Neural cell (in vitro differentiated cells): ENCODE measurements at regions not wholly inside any gene's neighbourhood (a gene's known extent, or its start where the extent isn't known, plus 50 kb on each side); places are given as distances from the start of the nearest gene placed in this dataset.
"Not testable (repeated sequence)": the region's sequence is repeated elsewhere in the genome, so short reads cannot be mapped to it uniquely, and the experiment has no call there.

Experiments used
- H2AFZ ChIP-seq: fragments of 200-600, 300-800 bp; sonication (generic), shearing (Covaris generic); 2 replicates; pipeline ENCODE4 v1.6.0; 2014; ENCODE audit warnings: low read depth, mild to moderate bottlenecking, antibody characterized with exemption, low read length, moderate library complexity
- H3F3A ChIP-seq: fragments of 200-600 bp; shearing (Covaris generic); 2 replicates; pipeline ENCODE4 v1.6.1; 2016; ENCODE audit warnings: mild to moderate bottlenecking, moderate library complexity, mixed read lengths, antibody characterized with exemption, low read length; ENCODE audit not compliant: insufficient read depth, poor library complexity, severe bottlenecking
- H3K27ac ChIP-seq: fragments of 200-600, 300-800 bp; sonication (generic), shearing (Covaris generic); 2 replicates; pipeline ENCODE4 v1.5.1; 2014; ENCODE audit warnings: mild to moderate bottlenecking, low read length, moderate library complexity
- H3K27me3 ChIP-seq: fragments of 300-800, 200-600 bp; sonication (generic), shearing (Covaris generic); 2 replicates; pipeline ENCODE4 v1.6.0; 2014; ENCODE audit warnings: mild to moderate bottlenecking, low read depth, low read length, moderate library complexity; ENCODE audit not compliant: insufficient read depth
- H3K36me3 ChIP-seq: fragments of 300-800, 200-600 bp; sonication (generic), shearing (Covaris generic); 2 replicates; pipeline ENCODE4 v1.5.1; 2014; ENCODE audit warnings: mild to moderate bottlenecking, antibody characterized with exemption, low read length, moderate library complexity; ENCODE audit not compliant: insufficient read depth
- H3K4me2 ChIP-seq: fragments of 300-800, 200-600 bp; sonication (generic), shearing (Covaris generic); 2 replicates; pipeline ENCODE4 v1.6.0; 2014; ENCODE audit warnings: mild to moderate bottlenecking, low read length
- H3K4me3 ChIP-seq: fragments of 300-800, 200-600 bp; sonication (generic), shearing (Covaris generic); 2 replicates; pipeline ENCODE4 v1.5.1; 2014; ENCODE audit warnings: mild to moderate bottlenecking, low read length, moderate library complexity
- H3K79me2 ChIP-seq: fragments of 200-600 bp; shearing (Covaris generic); replicated peaks from 2 replicates; pipeline ENCODE4 v1.6.0; 2014; ENCODE audit warnings: mild to moderate bottlenecking, low read length, moderate library complexity; ENCODE audit not compliant: insufficient read depth
- H3K9ac ChIP-seq: fragments of 300-800, 200-600 bp; sonication (generic), shearing (Covaris generic); 2 replicates; pipeline ENCODE4 v1.6.1; 2016; ENCODE audit warnings: mild to moderate bottlenecking, low read length, mixed read lengths
- H3K9me2 ChIP-seq: fragments of 200-600 bp; shearing (Covaris generic); 2 replicates; pipeline ENCODE4 v1.6.1; 2016; ENCODE audit warnings: mild to moderate bottlenecking, low read length, mixed read lengths; ENCODE audit not compliant: insufficient read depth
- H3K9me3 ChIP-seq: fragments of 200-600, 300-800 bp; sonication (generic), shearing (Covaris generic); 2 replicates; pipeline ENCODE4 v1.6.1; 2016; ENCODE audit warnings: mild to moderate bottlenecking, mixed run types, low read length, moderate library complexity, mixed read lengths
- H4K20me1 ChIP-seq: fragments of 200-600 bp; shearing (Covaris generic); 2 replicates; pipeline ENCODE4 v1.6.1; 2016; ENCODE audit warnings: mild to moderate bottlenecking, mixed run types; ENCODE audit not compliant: insufficient read depth
- CTCF ChIP-seq: fragments of 450-650 bp; IDR thresholded peaks from 2 replicates; pipeline ENCODE4 v1.5.1; 2014; ENCODE audit warnings: antibody characterized with exemption, mild to moderate bottlenecking, moderate library complexity; ENCODE audit not compliant: poor library complexity, severe bottlenecking
- EP300 ChIP-seq: fragments of 450-650 bp; conservative IDR thresholded peaks from 2 replicates; pipeline ENCODE4 v1.6.1; 2014; ENCODE audit warnings: antibody characterized with exemption, mild to moderate bottlenecking, moderate library complexity; ENCODE audit not compliant: poor library complexity, severe bottlenecking
- EZH2 ChIP-seq: fragments of 200-600, 300-800 bp; shearing (Covaris generic), sonication (generic); IDR thresholded peaks from 2 replicates; pipeline ENCODE4 v1.6.1; 2014; ENCODE audit warnings: antibody characterized with exemption, low read length, borderline replicate concordance, mild to moderate bottlenecking; ENCODE audit not compliant: insufficient read depth, poor library complexity, severe bottlenecking
- MXI1 ChIP-seq: fragments of 450-650 bp; conservative IDR thresholded peaks from 2 replicates; pipeline ENCODE4 v1.6.1; 2014; ENCODE audit warnings: antibody characterized with exemption, mild to moderate bottlenecking; ENCODE audit not compliant: poor library complexity, severe bottlenecking
- POLR2AphosphoS5 ChIP-seq: IDR thresholded peaks from 2 replicates; pipeline ENCODE4 v1.6.1; 2012
- RAD21 ChIP-seq: fragments of 450-650 bp; conservative IDR thresholded peaks from 2 replicates; pipeline ENCODE4 v1.6.1; 2014; ENCODE audit warnings: antibody characterized with exemption, mild to moderate bottlenecking, moderate library complexity
- REST ChIP-seq: IDR thresholded peaks from 2 replicates; pipeline ENCODE4 v1.6.1; 2012; ENCODE audit warnings: borderline replicate concordance
- SMC3 ChIP-seq: fragments of 450-650 bp; conservative IDR thresholded peaks from 2 replicates; pipeline ENCODE4 v1.6.1; 2014; ENCODE audit warnings: antibody characterized with exemption, mild to moderate bottlenecking, moderate library complexity; ENCODE audit not compliant: poor library complexity
- TAF1 ChIP-seq: IDR thresholded peaks from 2 replicates; pipeline ENCODE4 v1.6.1; 2012; ENCODE audit warnings: low read depth

- H3K9me3 ChIP-seq = no peaks in the 10 kb centered on the region
- H3K27ac ChIP-seq = no peak overlapping the region
- no peaks in the 10 kb centered on the region for H3K9me2 ChIP-seq
- no peaks in the 10 kb centered on the region for H4K20me1 ChIP-seq
- no peak overlapping the region for H3K9ac ChIP-seq
- no peaks in the 10 kb centered on the region for H3F3A ChIP-seq
- TF ChIP-seq REST = no peak
- TF ChIP-seq TAF1 = no peak
- no peak for TF ChIP-seq POLR2AphosphoS5
- TF ChIP-seq RAD21 = no peak
- TF ChIP-seq MXI1 = no peak
- no peak for TF ChIP-seq CTCF
- no peak for TF ChIP-seq SMC3
- TF ChIP-seq EZH2 = no peak
- no peak for TF ChIP-seq EP300
- no peaks in the 10 kb centered on the region for H3K27me3 ChIP-seq
- no peaks in the 10 kb centered on the region for H3K36me3 ChIP-seq
- no peak overlapping the region for H3K4me3 ChIP-seq
- no peak overlapping the region for H2AFZ ChIP-seq
- no peaks in the 10 kb centered on the region for H3K79me2 ChIP-seq
- no peak overlapping the region for H3K4me2 ChIP-seq
Measured at GRCh38 chr3:191648787-191649186, 187.8 kb downstream of the PYDC2 start.

GRCh38 chr3:191649626-191650025 lies 188.7 kb downstream of the PYDC2 start:
- no peak overlapping the region for H3K4me2 ChIP-seq
- no peak overlapping the region for H2AFZ ChIP-seq
- no peaks in the 10 kb centered on the region for H4K20me1 ChIP-seq
- H3K36me3 ChIP-seq = no peaks in the 10 kb centered on the region
- H3K9me2 ChIP-seq = no peaks in the 10 kb centered on the region
- no peaks in the 10 kb centered on the region for H3K9me3 ChIP-seq
- H3K27me3 ChIP-seq = no peaks in the 10 kb centered on the region
- H3K9ac ChIP-seq = no peak overlapping the region
- no peak overlapping the region for H3K4me3 ChIP-seq
- TF ChIP-seq TAF1 = no peak
- TF ChIP-seq CTCF = no peak
- no peak for TF ChIP-seq POLR2AphosphoS5
- no peak for TF ChIP-seq EZH2
- TF ChIP-seq REST = no peak
- TF ChIP-seq MXI1 = no peak
- no peak for TF ChIP-seq SMC3
- no peak for TF ChIP-seq RAD21
- TF ChIP-seq EP300 = no peak
- H3K27ac ChIP-seq = no peak overlapping the region
- no peaks in the 10 kb centered on the region for H3K79me2 ChIP-seq
- no peaks in the 10 kb centered on the region for H3F3A ChIP-seq

- not testable (repeated sequence) for H3K9me3 ChIP-seq, H3K9ac ChIP-seq, H3F3A ChIP-seq, H3K27me3 ChIP-seq, H2AFZ ChIP-seq, H3K79me2 ChIP-seq, H4K20me1 ChIP-seq, H3K4me3 ChIP-seq, H3K4me2 ChIP-seq, H3K36me3 ChIP-seq, H3K9me2 ChIP-seq, H3K27ac ChIP-seq
Measured at GRCh38 chr3:191658781-191659419, 197.9 kb downstream of the PYDC2 start.
